NOMO-1 (cell line): ENCODE measurements at regions not wholly inside any gene's neighbourhood (a gene's known extent, or its start where the extent isn't known, plus 50 kb on each side); places are given as distances from the start of the nearest gene placed in this dataset.
"Not testable (repeated sequence)": the region's sequence is repeated elsewhere in the genome, so short reads cannot be mapped to it uniquely, and the experiment has no call there.

Experiments
- DNase-seq, 2 experiments: peaks; one replicate each; lab custom pipeline; 2025; ENCODE audit not compliant: unreplicated experiment in 2 of 2; lab: John Stamatoyannopoulos, UW

DNA sequence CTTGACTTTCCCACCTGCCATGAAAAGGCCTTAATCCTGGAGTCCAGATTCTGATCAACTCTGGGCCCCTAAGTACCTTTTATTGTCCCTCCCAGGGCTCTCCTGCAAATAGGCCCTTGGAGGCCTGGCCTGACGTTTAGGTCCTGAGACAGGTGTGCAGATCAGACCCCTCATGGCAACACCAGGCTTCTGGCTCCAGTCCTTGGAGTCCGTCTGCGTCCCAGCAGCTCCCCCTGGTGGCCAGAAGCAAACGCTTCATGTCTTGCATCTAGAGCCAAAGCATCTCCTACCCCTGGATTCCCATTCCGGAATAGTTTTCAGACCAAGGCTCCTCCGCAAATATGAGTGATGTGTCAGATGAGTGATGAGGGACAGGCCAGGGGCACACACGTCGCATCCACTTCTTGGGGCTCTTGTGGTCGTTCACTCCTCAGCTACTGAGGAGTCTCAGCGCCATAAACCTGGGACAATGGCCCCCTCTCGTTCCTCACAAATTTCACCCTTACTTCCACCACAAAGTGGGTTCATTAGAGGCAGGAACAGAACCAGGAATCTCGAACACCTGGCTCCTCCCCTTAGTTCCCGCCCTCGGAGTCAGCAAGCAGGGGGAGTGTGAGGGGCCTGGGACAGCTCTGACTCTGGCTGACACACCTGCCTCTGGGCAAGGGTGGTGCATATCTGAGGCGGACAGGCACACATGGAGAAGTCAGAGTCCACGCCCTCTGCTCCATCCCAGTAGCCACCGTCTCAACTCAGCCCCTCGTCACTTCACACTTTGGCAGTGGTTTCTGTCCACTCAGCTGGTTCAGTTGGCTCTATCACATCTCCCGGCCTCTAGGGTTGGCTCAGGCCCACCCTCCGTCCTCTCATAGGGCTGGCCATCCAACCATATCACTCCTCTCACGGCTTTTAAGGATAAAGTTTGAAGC lies 77.9 kb upstream of the PWP1 start:
- peak in 1 of 2 experiments; percentile 58 for DNase-seq

DNA sequence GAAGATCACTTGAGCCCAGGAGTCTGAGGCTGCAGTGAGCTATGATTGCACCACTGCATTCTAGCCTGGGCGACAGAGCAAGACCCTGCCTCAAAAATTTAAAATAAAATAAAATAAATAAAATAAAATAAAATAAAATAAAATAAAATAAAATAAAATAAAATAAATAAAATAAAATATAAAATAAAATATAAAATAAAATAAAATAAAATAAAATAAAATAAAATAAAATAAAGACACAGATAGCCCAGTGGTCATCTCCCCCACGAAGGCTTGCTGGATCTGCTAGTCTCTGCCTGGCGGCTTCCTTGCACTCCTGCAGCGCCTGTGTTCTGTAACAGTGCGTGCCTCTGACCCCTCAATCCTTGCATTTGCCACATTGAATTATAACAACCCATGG lies 76.8 kb upstream of the PWP1 start:
- not testable (repeated sequence) for DNase-seq

DNA sequence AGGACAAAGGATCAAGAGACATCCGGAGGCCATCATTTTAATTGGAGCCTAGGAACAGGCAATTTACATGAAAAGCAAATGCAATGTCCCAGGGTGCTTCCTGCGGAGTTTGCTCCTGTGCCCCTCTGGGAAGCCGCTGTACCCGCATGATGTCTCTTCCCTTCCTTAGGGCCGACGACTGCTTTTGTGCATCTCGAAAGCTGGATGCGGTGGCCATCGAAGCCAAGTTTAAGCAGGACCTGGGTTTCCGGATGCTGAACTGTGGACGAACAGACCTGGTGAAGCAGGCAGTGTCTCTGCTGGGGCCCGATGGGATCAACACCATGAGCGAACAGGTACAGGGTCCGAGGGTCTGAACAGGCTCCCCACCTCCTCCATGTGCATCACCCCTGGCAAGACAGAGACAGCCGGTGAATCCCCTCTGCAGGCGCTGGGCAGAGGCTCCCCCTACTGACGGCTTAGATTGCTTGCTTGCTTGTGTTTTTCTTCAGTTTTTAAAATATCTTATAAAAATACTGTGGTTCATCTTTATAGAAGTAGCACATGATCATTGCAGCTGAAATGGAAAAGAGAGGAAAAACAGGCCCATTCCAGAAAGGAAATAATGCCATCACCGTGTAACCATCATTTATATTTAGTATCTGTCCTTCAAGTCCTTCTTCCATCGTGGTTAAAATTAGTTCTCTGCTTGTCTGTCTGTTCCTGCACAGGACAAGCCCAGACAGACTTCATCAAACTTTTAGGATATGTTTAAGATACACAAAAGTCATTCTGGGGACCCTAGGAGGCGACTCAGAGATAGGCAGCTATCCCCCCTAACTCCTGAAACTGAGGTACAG lies 75.4 kb upstream of the PWP1 start:
- peak; percentile 4 to 25 for DNase-seq

DNA sequence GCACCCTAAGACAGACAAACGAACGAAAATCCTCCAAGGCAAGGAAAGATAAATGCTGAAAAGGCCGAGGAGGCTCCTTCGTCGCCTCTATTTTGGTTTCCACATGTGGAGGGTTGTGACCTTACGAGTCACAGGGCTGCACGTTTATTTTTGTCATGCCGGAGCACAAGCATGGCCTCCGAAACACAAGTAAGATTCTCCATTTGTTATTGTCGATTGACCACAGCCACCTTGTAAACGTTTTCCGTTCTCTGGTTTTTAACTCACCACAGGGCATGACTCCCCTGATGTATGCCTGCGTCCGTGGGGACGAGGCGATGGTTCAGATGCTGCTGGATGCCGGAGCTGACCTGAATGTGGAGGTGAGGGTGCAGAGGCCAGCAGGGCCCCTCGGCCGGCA lies 73.1 kb upstream of the PWP1 start:
- no peak for DNase-seq

DNA sequence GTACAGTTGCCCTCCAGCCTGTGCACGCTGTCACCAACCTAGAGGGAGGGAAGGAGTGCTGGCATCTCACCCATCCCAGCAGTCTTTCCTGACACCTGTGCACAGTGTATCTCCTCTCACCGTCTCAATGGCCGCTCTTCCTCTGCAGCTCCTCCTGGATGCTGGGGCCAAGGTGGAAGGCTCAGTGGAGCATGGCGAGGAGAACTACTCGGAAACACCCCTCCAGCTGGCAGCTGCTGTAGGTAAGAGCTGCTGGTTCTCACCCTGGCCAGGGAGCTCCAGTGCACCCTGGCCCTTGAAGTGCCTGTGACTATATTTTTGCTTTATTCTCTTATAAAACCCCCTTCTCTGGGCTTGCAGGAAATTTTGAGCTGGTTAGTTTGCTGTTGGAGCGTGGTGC lies 68.7 kb upstream of the PWP1 start:
- DNase-seq, result no peak

DNA sequence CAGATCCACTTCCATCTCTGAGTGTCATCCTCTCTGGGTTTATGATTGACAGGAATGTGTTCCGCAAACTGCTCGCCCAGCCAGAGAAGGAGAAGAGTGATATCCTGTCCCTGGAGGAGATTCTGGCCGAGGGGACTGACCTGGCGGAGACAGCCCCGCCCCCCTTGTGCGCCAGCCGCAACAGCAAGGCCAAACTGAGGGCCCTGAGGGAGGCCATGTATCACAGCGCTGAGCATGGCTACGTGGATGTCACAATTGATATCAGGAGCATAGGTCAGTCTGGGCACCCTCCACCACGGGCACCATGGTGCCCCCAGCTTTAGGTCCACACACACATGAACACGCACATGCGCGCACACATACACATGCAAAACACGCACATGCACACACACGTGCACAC lies 67.5 kb upstream of the PWP1 start:
- DNase-seq, result no peak

DNA sequence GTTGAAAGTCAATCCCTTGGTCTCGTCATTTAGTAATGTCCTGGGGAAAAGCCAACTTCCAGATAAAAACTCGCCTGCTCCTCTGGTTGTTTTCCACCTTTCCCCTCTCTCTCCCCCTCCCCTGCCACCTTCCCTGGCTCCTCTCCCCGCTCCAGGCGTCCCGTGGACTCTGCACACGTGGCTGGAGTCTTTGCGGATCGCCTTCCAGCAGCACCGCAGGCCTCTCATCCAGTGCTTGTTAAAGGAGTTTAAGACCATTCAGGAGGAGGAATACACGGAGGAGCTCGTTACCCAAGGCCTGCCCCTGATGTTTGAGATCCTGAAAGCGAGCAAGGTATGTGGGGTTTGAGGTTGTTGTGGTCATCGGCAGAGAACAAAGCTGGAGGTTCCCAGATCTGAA lies 65.8 kb upstream of the PWP1 start:
- no peak for DNase-seq

DNA sequence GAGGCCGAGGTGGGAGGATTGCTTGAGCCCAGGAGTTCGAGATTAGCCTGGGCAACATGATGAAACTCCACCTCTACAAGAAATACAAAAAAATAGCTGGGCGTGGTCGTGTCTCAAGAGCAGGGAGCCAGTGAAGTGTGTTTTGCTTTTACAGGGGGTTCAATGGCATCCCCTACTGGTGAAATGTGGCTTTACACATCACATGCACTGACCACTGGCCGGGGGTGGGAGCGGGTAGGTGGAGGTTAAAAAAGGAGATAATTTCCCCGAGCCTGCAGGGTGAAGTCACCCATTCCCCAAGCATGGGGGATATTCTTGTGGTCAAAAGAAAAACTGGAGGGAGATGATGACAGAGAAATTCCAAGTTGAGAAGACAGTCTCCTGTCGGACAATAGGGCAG lies 63.6 kb upstream of the PWP1 start:
- no peak for DNase-seq

DNA sequence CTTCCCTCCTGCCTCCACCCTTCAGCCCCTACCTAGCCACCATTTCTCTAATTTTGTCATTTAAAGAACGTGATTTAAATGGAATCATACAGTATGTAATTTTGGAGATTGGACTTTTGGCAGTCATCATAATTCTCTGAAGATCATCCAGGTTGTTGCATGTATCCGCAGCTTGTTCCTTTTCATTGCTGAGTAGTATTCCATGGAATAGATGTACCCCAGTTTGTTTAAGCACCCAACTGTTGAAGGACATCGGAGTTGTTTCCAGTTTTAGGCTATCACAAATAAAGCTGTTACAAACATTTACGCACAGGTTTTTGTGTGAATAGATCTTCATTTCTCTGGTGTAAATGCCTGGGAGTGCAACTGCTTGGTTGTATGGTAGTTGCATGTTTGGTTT lies 61.1 kb upstream of the PWP1 start:
- no peak for DNase-seq

DNA sequence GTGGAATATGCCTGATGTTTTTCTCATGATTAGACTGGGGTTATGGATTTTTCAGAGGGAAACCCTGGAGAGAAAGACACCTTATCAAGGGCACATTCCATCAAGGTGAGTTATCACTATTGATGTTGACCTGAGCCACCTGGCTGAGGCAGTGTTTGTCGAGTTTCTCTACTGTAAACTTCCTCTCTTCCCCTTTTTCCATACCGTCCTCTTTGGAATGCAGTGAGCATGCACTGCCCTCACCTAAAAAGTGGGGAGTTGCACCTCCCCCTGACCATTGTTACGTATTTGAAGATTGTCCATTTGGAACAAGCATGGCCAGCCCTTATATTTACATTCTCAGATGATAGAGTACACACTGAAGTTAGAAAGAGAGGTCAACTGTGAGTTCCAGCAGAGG lies 53.9 kb upstream of the PWP1 start:
- no peak for DNase-seq

DNA sequence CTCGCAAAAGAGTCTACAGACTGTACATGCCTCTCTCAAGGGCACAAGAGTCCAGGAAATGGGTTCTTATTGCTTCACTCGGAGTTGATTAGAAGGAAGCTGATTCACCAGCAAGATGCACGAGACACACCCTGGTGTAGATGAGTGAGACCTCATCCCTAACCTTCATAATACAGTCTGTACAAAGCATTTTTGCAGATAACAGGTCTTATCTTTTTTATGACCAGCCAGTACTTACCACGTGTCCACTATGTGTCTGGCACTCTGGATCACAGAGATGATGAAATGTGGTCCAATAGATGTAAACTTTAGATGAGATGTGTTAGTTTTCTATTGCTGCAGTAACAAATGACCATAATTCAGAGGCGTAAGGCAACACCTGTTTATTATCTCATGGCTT lies 53.4 kb upstream of the PWP1 start:
- peak in 1 of 2 experiments; percentile 24 for DNase-seq

DNA sequence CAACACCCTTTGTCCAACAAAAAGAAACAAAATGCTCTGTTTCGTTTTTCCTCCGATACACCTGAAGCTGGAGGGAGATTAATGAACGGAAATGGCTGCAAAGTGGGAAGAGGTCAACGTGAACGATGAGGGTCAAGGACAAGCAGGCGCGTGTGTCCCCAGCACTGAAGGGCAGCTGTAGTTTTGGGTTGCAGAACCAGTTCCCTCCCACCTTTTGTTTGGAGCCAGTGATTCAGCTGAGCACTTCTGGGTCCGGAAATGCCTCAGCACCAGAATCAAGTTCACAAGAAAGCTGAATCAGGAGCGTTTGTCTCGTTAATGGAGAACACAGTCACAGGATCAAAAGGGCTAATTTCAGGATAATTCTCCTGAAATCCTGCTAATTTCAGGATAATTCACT lies 51.1 kb upstream of the PWP1 start:
- DNase-seq, result no peak

DNA sequence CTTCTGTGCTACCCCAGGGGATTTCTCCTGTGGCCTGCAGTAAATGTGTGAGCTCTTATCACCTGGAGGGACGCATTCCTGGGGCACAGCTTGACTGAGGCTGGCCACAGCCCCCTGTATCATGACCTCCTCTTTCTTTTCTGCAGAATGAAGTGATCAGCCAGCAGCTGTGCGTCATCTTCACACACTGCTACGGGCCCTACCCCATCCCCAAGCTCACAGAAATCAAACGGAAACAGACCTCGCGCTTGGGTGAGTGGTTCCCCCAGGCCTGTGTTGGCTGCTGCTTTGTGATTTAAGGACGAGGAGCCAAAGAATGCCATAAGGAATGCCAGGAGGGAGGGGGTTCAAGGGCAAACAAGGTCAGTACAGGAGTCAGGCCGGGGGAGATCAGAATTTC lies 50.5 kb upstream of the PWP1 start:
- DNase-seq, result no peak
